HL-60/S4 (cell line): ENCODE measurements at regions not wholly inside any gene's neighbourhood (a gene's known extent, or its start where the extent isn't known, plus 50 kb on each side); places are given as distances from the start of the nearest gene placed in this dataset.

Experiments
- in situ Hi-C: fragments of 300-500 bp; cut with MboI; formaldehyde crosslinking; loops from 2 replicates; pipeline ENCODE4 v1.14.3; 2022; ENCODE audit warnings: low sequenced_read_pairs

GRCh38 chr4:178871476-178871875, 1429.2 kb upstream of the AGA start:
- in situ Hi-C loops: no loop called here

GRCh38 chr4:178881937-178882336, 1439.7 kb upstream of the AGA start:
- in situ Hi-C loops: no loop called here

- in situ Hi-C loops: no loop called here
These were observed 1451.9 kb upstream of the AGA start for GRCh38 chr4:178894126-178894525.

- in situ Hi-C loops: no loop called here
These were observed 1456.8 kb upstream of the AGA start for GRCh38 chr4:178899084-178899483.

- in situ Hi-C loops: no loop called here
These were observed 1475.5 kb upstream of the AGA start for GRCh38 chr4:178917756-178918155.

GRCh38 chr4:178937130-178937529, 1494.9 kb upstream of the AGA start:
- in situ Hi-C loops: no loop called here

DNA sequence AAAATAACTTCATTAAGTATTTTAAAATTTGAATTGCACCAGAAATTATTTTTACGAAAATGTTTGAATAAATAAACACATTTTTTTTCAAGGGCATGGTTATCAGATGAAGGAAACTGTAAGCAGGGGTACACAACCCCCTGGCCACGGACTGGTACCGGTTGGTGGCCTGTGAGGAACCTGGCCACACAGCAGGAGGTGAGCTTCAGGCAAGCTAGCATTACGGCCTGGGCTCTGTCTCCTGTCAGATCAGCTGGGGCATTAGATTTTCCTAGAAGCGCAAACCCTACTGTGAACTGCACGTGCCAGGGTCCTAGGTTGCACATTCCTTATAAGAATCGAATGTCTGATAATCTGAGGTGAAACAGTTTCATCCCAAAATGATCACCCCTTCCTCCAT, 1499.7 kb upstream of the AGA start:
- in situ Hi-C loops: no loop called here

DNA sequence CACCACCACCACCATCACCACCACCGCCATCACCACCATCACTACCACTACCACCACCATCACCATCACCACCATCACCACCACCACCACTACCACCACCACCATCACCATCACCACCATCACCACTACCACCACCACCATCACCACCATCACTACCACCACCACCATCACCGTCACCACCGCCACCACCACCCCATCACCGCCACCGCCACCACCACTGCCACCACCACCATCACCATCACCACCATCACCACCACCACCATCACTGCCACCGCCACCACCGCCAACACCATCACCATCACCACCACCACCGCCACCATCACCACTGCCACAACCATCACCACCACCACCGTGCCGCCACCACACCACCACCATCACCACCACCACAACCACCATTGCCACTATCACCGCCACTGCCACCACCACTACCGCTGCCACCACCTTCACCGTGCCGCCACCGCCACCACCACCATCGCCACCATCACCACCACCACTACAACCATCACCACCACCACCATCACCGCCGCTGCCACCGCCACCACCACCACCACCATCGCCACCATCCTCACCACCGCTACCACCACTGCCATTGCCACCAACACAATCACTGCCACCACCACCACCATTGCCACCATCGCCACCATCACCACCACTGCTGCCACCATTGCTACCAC, 1511.3 kb upstream of the AGA start:
- in situ Hi-C loops: no loop called here

DNA sequence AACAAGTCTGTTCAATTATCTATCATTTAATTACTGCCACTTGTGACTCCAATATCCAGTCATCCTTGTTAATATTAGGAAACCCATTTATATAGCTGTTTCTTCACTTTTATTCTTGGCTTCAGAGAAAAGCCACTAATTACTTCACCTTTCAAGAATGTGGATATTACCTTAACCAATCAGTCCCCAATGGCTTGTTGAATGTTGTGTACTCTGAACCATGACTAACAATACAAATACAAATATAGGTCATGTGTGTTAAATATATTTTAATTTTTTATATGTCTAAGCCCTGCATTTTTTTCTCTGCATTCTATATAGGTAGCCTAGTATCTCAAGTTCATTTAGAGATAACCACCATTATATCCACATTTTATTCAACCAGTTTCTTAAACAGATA, 1513.4 kb upstream of the AGA start:
- in situ Hi-C loops: no loop called here

- in situ Hi-C loops: no loop called here
These were observed 1516.6 kb upstream of the AGA start for GRCh38 chr4:178958725-178959440.

GRCh38 chr4:178963446-178964045, 1521.3 kb upstream of the AGA start:
- in situ Hi-C loops: no loop called here

DNA sequence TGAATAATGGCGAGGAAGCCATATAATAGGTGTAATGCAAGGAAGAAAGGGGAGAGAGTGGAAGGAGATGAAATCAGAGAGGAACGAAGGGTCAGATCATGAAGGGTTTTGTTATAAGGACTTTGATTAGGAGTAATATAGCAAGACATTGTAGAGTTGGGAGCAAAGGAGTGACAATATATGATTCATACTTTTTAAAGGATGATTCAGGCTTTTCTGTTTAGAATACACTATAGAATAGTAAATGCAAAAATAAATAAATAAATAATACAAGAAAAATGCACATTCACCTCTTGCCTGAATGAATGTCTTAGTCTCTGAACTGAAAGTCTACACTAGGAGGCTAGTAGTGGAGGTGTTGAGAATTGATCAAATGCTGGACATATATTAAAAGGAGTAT, 1524.4 kb upstream of the AGA start:
- in situ Hi-C loops: no loop called here

DNA sequence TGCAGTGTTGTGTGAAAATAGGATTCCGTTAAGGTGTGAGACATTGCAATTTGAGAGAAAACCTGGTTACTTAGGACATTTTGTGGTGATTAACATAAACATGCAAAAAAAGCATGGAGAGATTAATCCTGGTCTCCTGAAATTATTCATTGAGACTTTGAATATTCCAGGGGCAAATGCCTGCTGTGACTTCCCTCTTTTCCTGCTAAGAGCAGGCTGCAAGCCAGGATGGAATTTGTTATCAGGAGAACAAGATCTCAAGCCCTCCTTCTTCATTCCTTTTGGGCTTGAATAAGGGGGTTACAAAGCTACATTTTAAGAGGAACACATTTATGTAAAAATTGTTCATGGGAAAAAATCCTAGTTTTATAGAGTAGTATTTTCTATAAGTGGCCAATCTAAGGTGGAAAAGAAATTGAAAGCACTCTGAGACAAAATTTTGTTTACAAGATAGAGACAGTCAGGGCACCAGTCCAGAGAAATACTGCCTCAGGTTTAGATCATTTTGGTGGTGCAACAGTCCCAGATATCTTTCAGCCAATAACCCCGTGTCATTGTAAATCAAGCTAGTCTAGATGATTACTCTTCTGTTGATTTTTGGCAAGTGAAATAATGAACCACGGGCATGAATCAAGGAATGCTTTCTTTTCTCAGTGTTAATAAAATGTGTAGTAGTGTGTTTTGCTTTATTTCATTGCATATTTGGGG, 1528.3 kb upstream of the AGA start:
- in situ Hi-C loops: no loop called here

DNA sequence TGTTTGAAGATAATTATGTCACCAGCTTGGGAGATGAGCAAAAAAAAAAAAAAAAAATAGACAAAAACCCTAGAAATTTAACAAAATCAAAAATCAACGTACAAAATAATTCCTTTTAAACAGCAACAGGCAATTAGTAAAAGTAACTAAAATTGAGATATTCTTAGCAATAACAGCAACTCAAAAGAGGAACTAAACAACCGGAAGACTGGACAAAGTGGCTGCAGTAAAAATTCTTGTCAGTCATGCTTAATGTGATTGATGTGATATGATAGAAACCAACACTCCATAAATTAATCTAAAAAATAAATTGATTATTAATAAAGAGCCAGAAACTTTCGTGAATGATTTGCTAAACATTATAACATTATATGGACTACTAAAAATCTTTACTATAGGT, 1534.6 kb upstream of the AGA start:
- in situ Hi-C loops: no loop called here

GRCh38 chr4:178993306-178993705, 1551.1 kb upstream of the AGA start:
- in situ Hi-C loops: no loop called here

GRCh38 chr4:179001918-179002317, 1559.7 kb upstream of the AGA start:
- in situ Hi-C loops: no loop called here

GRCh38 chr4:179007755-179008154, 1565.5 kb upstream of the AGA start:
- in situ Hi-C loops: no loop called here

- in situ Hi-C loops: no loop called here
These were observed 1575.3 kb upstream of the AGA start for GRCh38 chr4:179017581-179017980.

- in situ Hi-C loops: no loop called here
These were observed 1585.3 kb upstream of the AGA start for GRCh38 chr4:179027569-179027968.

GRCh38 chr4:179028321-179028720, 1586.1 kb upstream of the AGA start:
- in situ Hi-C loops: no loop called here

- in situ Hi-C loops: no loop called here
These were observed 1587.4 kb upstream of the AGA start for GRCh38 chr4:179029683-179030082.

GRCh38 chr4:179040259-179040658, 1598.0 kb upstream of the AGA start:
- in situ Hi-C loops: no loop called here
